WTC11 (cell line): ENCODE measurements at regions not wholly inside any gene's neighbourhood (a gene's known extent, or its start where the extent isn't known, plus 50 kb on each side); places are given as distances from the start of the nearest gene placed in this dataset.
A peak's percentile ranks its signal among the peaks of the same experiment; 100 is the strongest.

Source experiments
- ATAC-seq: fragments of 200-7000 bp; cut with Tn5 transposase; 2 replicates; pipeline ENCODE4 v1.10.0; 2021; ENCODE audit warnings: mild to moderate bottlenecking, moderate library complexity
- CTCF ChIA-PET: fragments of 300-600 bp; sonication (Branson Sonifier 250); formaldehyde crosslinking; loops from one replicate; lab custom pipeline; 2021; ENCODE audit warnings: antibody characterized with exemption; lab: Charles Lee
- POLR2A ChIA-PET: fragments of 350-600 bp; sonication (Branson Sonifier 250); formaldehyde crosslinking; loops from one replicate; lab custom pipeline; 2021; ENCODE audit warnings: antibody characterized with exemption; lab: Charles Lee
- DNase-seq: peaks from one replicate; pipeline ENCODE4 v3.0.0; 2021; ENCODE audit warnings: low spot score
- H3K27ac Mint-ChIP-seq: 2 replicates; pipeline ENCODE4 v1.8.0; 2021; ENCODE audit warnings: mixed read lengths
- H3K27me3 Mint-ChIP-seq: 2 replicates; pipeline ENCODE4 v1.8.0; 2021; ENCODE audit warnings: low read depth, mild to moderate bottlenecking, moderate library complexity, mixed read lengths
- H3K36me3 Mint-ChIP-seq: 2 replicates; pipeline ENCODE4 v1.8.0; 2021; ENCODE audit warnings: mixed read lengths
- H3K4me1 Mint-ChIP-seq: 2 replicates; pipeline ENCODE4 v1.8.0; 2022; ENCODE audit warnings: mixed read lengths
- H3K4me3 Mint-ChIP-seq: 2 replicates; pipeline ENCODE4 v1.8.0; 2021; ENCODE audit warnings: mild to moderate bottlenecking, moderate library complexity, mixed read lengths
- H3K9me3 Mint-ChIP-seq: 2 replicates; pipeline ENCODE4 v1.8.0; 2021; ENCODE audit warnings: mixed read lengths
- ATF3 ChIP-seq: sonication (generic); formaldehyde crosslinking; conservative IDR thresholded peaks from 2 replicates; pipeline ENCODE4 v1.8.1; 2022; ENCODE audit warnings: mild to moderate bottlenecking, missing genetic modification reagents
- CREB1 ChIP-seq: sonication (generic); formaldehyde crosslinking; IDR thresholded peaks from 2 replicates; pipeline ENCODE4 v1.8.0; 2023; ENCODE audit warnings: mild to moderate bottlenecking, missing genetic modification reagents
- E2F1 ChIP-seq: sonication (generic); formaldehyde crosslinking; IDR thresholded peaks from 2 replicates; pipeline ENCODE4 v1.8.0; 2022; ENCODE audit warnings: mild to moderate bottlenecking, missing genetic modification reagents
- ESRRA ChIP-seq: sonication (generic); formaldehyde crosslinking; IDR thresholded peaks from 2 replicates; pipeline ENCODE4 v1.8.1; 2022; ENCODE audit warnings: mild to moderate bottlenecking, missing genetic modification reagents, borderline replicate concordance
- ETV6 ChIP-seq: sonication (generic); formaldehyde crosslinking; IDR thresholded peaks from 2 replicates; pipeline ENCODE4 v1.8.1; 2022; ENCODE audit warnings: mild to moderate bottlenecking, missing genetic modification reagents
- FOXJ3 ChIP-seq: sonication (generic); formaldehyde crosslinking; IDR thresholded peaks from 2 replicates; pipeline ENCODE4 v1.9.0; 2021; ENCODE audit warnings: missing genetic modification reagents, mild to moderate bottlenecking, borderline replicate concordance
- FOXK1 ChIP-seq: sonication (generic); formaldehyde crosslinking; IDR thresholded peaks from 2 replicates; pipeline ENCODE4 v1.8.0; 2022; ENCODE audit warnings: mild to moderate bottlenecking, moderate library complexity, missing genetic modification reagents
- FOXP4 ChIP-seq: sonication (generic); formaldehyde crosslinking; IDR thresholded peaks from 2 replicates; pipeline ENCODE4 v1.8.0; 2022; ENCODE audit warnings: mild to moderate bottlenecking, missing genetic modification reagents
- GRHL2 ChIP-seq: fragments of 250-450 bp; sonication (Bioruptor Pico); IDR thresholded peaks from 2 replicates; pipeline ENCODE4 v1.8.0; 2022; ENCODE audit warnings: mild to moderate bottlenecking, moderate library complexity; ENCODE audit not compliant: insufficient replicate concordance, severe bottlenecking
- GTF2I ChIP-seq: fragments of 250-450 bp; sonication (Bioruptor Pico); conservative IDR thresholded peaks from 2 replicates; pipeline ENCODE4 v1.4.0; 2021; ENCODE audit warnings: mild to moderate bottlenecking
- KAT7 ChIP-seq: sonication (generic); formaldehyde crosslinking; IDR thresholded peaks from 2 replicates; pipeline ENCODE4 v1.8.1; 2023; ENCODE audit warnings: missing genetic modification reagents, mild to moderate bottlenecking, borderline replicate concordance
- MLX ChIP-seq: sonication (generic); formaldehyde crosslinking; IDR thresholded peaks from 2 replicates; pipeline ENCODE4 v1.8.1; 2023; ENCODE audit warnings: mild to moderate bottlenecking, missing genetic modification reagents, moderate library complexity
- MXD4 ChIP-seq: fragments of 250-450 bp; sonication (Bioruptor Pico); IDR thresholded peaks from 2 replicates; pipeline ENCODE4 v1.8.0; 2021; ENCODE audit warnings: mild to moderate bottlenecking, moderate library complexity, borderline replicate concordance
- NFE2L1 ChIP-seq: sonication (generic); formaldehyde crosslinking; IDR thresholded peaks from 2 replicates; pipeline ENCODE4 v1.8.1; 2023; ENCODE audit warnings: missing genetic modification reagents
- NFYB ChIP-seq: sonication (generic); formaldehyde crosslinking; conservative IDR thresholded peaks from 2 replicates; pipeline ENCODE4 v1.8.0; 2022; ENCODE audit warnings: low read depth, missing genetic modification reagents
- NR2C2 ChIP-seq: sonication (generic); formaldehyde crosslinking; IDR thresholded peaks from 2 replicates; pipeline ENCODE4 v1.8.0; 2022; ENCODE audit warnings: mild to moderate bottlenecking, missing genetic modification reagents
- SOX15 ChIP-seq: fragments of 250-450 bp; sonication (Bioruptor Pico); IDR thresholded peaks from 2 replicates; pipeline ENCODE4 v1.9.0; 2021; ENCODE audit warnings: mild to moderate bottlenecking
- TP53 ChIP-seq: sonication (generic); formaldehyde crosslinking; IDR thresholded peaks from 2 replicates; pipeline ENCODE4 v1.8.1; 2023; ENCODE audit warnings: mild to moderate bottlenecking, missing genetic modification reagents
- USF1 ChIP-seq: sonication (generic); formaldehyde crosslinking; IDR thresholded peaks from 2 replicates; pipeline ENCODE4 v1.8.0; 2022; ENCODE audit warnings: mild to moderate bottlenecking, missing genetic modification reagents
- ZNF121 ChIP-seq: sonication (generic); formaldehyde crosslinking; IDR thresholded peaks from 2 replicates; pipeline ENCODE4 v1.8.0; 2023; ENCODE audit warnings: missing genetic modification reagents
- ZNF512 ChIP-seq: sonication (generic); formaldehyde crosslinking; IDR thresholded peaks from 2 replicates; pipeline ENCODE4 v1.8.1; 2022; ENCODE audit warnings: missing genetic modification reagents, borderline replicate concordance
- ZSCAN18 ChIP-seq: fragments of 250-450 bp; sonication (Bioruptor Pico); IDR thresholded peaks from 2 replicates; pipeline ENCODE4 v2.1.2; 2022; ENCODE audit warnings: mild to moderate bottlenecking, moderate library complexity

- H3K9me3 Mint-ChIP-seq, result peaks cover 11% of the 10 kb centered on the region; the same call in 1 of the 2 replicates
- H3K27ac Mint-ChIP-seq, result no peak overlapping the region
- peaks cover 3% of the 10 kb centered on the region; the same call in 1 of the 2 replicates for H3K4me1 Mint-ChIP-seq
- no peaks in the 10 kb centered on the region for H3K36me3 Mint-ChIP-seq
- TF ChIP-seq NFE2L1 (CRISPR knock-in tag), result no peak
- ATAC-seq (peak; percentile 82), DNase-seq (peak; percentile 13)
- ChIA-PET CTCF (no interaction called here), POLR2A (no interaction called here)
- H3K27me3 Mint-ChIP-seq, result no peaks in the 10 kb centered on the region
- H3K4me3 Mint-ChIP-seq, result no peak overlapping the region
Measured at GRCh38 chr1:105204836-105205371, 1455.2 kb downstream of the AMY1C start.

- ChIA-PET POLR2A (no interaction called here), CTCF (no interaction called here)
- no peaks in the 10 kb centered on the region for H3K27me3 Mint-ChIP-seq
- ATAC-seq, result no peak
- H3K4me1 Mint-ChIP-seq, result peaks cover 3% of the 10 kb centered on the region; the same call in 1 of the 2 replicates
- TF ChIP-seq NR2C2 (CRISPR knock-in tag), result no peak
- no peak for TF ChIP-seq USF1
- TF ChIP-seq NFYB (CRISPR knock-in tag), result no peak
- TF ChIP-seq FOXK1 (CRISPR knock-in tag), result no peak
- no peak for TF ChIP-seq MXD4
- TF ChIP-seq FOXP4 (CRISPR knock-in tag), result no peak
- no peak for DNase-seq
- no peak overlapping the region for H3K4me3 Mint-ChIP-seq
- no peaks in the 10 kb centered on the region for H3K36me3 Mint-ChIP-seq
- no peak overlapping the region for H3K27ac Mint-ChIP-seq
- peaks cover 18% of the 10 kb centered on the region; the same call in 1 of the 2 replicates for H3K9me3 Mint-ChIP-seq
Measured at GRCh38 chr1:105208581-105208980, 1458.9 kb downstream of the AMY1C start.

GRCh38 chr1:105210747-105211146, 1461.0 kb downstream of the AMY1C start:
- no peaks in the 10 kb centered on the region for H3K27me3 Mint-ChIP-seq
- TF ChIP-seq NFE2L1 (CRISPR knock-in tag) (no peak), ESRRA (no peak), FOXJ3 (CRISPR knock-in tag) (no peak), NR2C2 (CRISPR knock-in tag) (no peak), GRHL2 (CRISPR knock-in tag) (no peak), KAT7 (CRISPR knock-in tag) (no peak), ETV6 (CRISPR knock-in tag) (no peak)
- TF ChIP-seq, all 79 proteins: peak for 0
- Mint-ChIP-seq H3K36me3 (no peaks in the 10 kb centered on the region), H3K9me3 (peaks cover 13% of the 10 kb centered on the region; the same call in 1 of the 2 replicates), H3K4me3 (no peak overlapping the region), H3K27ac (no peak overlapping the region), H3K4me1 (no peaks in the 10 kb centered on the region)
- POLR2A ChIA-PET, result no interaction called here
- CTCF ChIA-PET, result no interaction called here
- no peak for ATAC-seq
- DNase-seq, result no peak

GRCh38 chr1:105231378-105231777, 1481.7 kb downstream of the AMY1C start:
- peaks cover 19% of the 10 kb centered on the region for H3K36me3 Mint-ChIP-seq
- no peak for TF ChIP-seq MLX (CRISPR knock-in tag)
- TF ChIP-seq ATF3 (CRISPR knock-in tag), result no peak
- no peak for TF ChIP-seq NFE2L1 (CRISPR knock-in tag)
- no peak for TF ChIP-seq ZNF121
- no peak for TF ChIP-seq E2F1 (CRISPR knock-in tag)
- no peak for TF ChIP-seq SOX15 (CRISPR knock-in tag)
- TF ChIP-seq GTF2I, result no peak
- TF ChIP-seq CREB1 (CRISPR knock-in tag), result no peak
- TF ChIP-seq TP53 (CRISPR knock-in tag), result no peak
- TF ChIP-seq ZNF512 (CRISPR knock-in tag), result no peak
- no peak for TF ChIP-seq ZSCAN18 (CRISPR knock-in tag)

More at GRCh38 chr1:105231378-105231777, 1481.7 kb downstream of the AMY1C start:
- no peak overlapping the region for H3K4me3 Mint-ChIP-seq
- H3K27me3 Mint-ChIP-seq, result no peaks in the 10 kb centered on the region; the same call in 1 of the 2 replicates
- H3K9me3 Mint-ChIP-seq, result peaks cover 22% of the 10 kb centered on the region
- no peak overlapping the region for H3K27ac Mint-ChIP-seq
- CTCF ChIA-PET, result no interaction called here
- POLR2A ChIA-PET, result no interaction called here
- no peaks in the 10 kb centered on the region for H3K4me1 Mint-ChIP-seq
- ATAC-seq, result no peak
- no peak for DNase-seq
